GM21381 (cell line): ENCODE measurements at regions not wholly inside any gene's neighbourhood (a gene's known extent, or its start where the extent isn't known, plus 50 kb on each side); places are given as distances from the start of the nearest gene placed in this dataset.

Experiments
- ATAC-seq: cut with Tn5 transposase; IDR thresholded peaks from one replicate; pipeline ENCODE4 v1.9.1; 2021; ENCODE audit warnings: mild to moderate bottlenecking, moderate library complexity; ENCODE audit not compliant: unreplicated experiment

- no peak for ATAC-seq
These were observed 55.9 kb upstream of the DRD2 start for GRCh38 chr11:113531083-113531482.

GRCh38 chr11:113529606-113530005, 54.4 kb upstream of the DRD2 start:
- no peak for ATAC-seq

GRCh38 chr11:113528982-113529381, 53.8 kb upstream of the DRD2 start:
- ATAC-seq: no peak

GRCh38 chr11:113526521-113526920, 51.3 kb upstream of the DRD2 start:
- no peak for ATAC-seq
